Pancreas (tissue), 10 donors: ENCODE measurements at regions not wholly inside any gene's neighbourhood (a gene's known extent, or its start where the extent isn't known, plus 50 kb on each side); places are given as distances from the start of the nearest gene placed in this dataset.

Experiments
- ATAC-seq, 4 donors: fragments of 200-7000 bp; cut with Tn5 transposase; one replicate each; pipeline versions ENCODE4 v1.8.0 to v1.9.1; 2020; ENCODE audit warnings: mild to moderate bottlenecking in 4 of 4, moderate library complexity in 4 of 4
- DNase-seq, 6 donors: peaks; one replicate each; pipeline ENCODE4 v3.0.0-alpha.2; 2020
- FAIRE-seq: peaks from 2 replicates; lab custom pipeline; 2012; peaks lifted over from hg19 to GRCh38; lab: Jason Lieb, UNC
- H3K27ac ChIP-seq, 4 donors: fragments of 200-600 bp; sonication (generic); 1 replicate in 3 of 4; 2 replicates in 1 of 4; pipeline versions ENCODE4 v1.5.0 to v1.8.0; 2020
- H3K27me3 ChIP-seq, 4 donors: fragments of 200-600 bp; one replicate each; pipeline ENCODE4 v1.8.0; 2021
- H3K36me3 ChIP-seq, 3 donors: fragments of 200-600 bp; sonication (generic) in 1 of 3; one replicate each; pipeline versions ENCODE4 v1.5.0 to v1.8.0; 2020 to 2021
- H3K4me1 ChIP-seq, 3 donors: fragments of 200-600 bp; one replicate each; pipeline ENCODE4 v1.8.0; 2021
- H3K4me3 ChIP-seq, 4 donors: fragments of 200-600 bp; sonication (generic) in 2 of 4; one replicate each; pipeline versions ENCODE4 v1.5.0 to v1.8.0; 2020 to 2021
- H3K9me3 ChIP-seq, 4 donors: fragments of 200-600 bp; one replicate each; pipeline ENCODE4 v1.8.0; 2021
- WGBS, 2 donors: extraction: QIAGEN DNeasy Blood & Tissue Kit; methylation state at CpG; one replicate each; pipeline ENCODE4 v1.1.7; 2013; 5-methylcytosine and 5-hydroxymethylcytosine counted together
- intact Hi-C, 3 donors: fragments of 100-400 bp; cut with DNase I; formaldehyde crosslinking; loops; one replicate each; pipeline versions ENCODE4 v1.11.1 to v1.14.2; 2022
- TF ChIP-seq, protein P1 (sequence below), 4 donors: fragments of 200-600 bp; sonication (generic) in 3 of 4; IDR thresholded peaks; one replicate each; pipeline versions ENCODE4 v1.5.0 to v1.8.0; 2021; ENCODE audit warnings: antibody characterized with exemption in 4 of 4
- donor health status: healthy with polysubstance abuse.
- donor health status: DM: no; HTN: no; CAD: no; lungs with moderate emphysema.
- donor health status: DM: no; HTN: no; CAD: no.
- donor health status: control.
- donor health status: control.
- donor health status: Bipolar disorder and iron deficiency.
- donor health status: DM: yes; HTN: yes; CAD: no.
- donor health status: DM: no; HTN: no; CAD: no.
- donor health status: DM: no; HTN: no; CAD: no.
- donor health status: DM: yes; HTN: yes; CAD: no.

DNA sequence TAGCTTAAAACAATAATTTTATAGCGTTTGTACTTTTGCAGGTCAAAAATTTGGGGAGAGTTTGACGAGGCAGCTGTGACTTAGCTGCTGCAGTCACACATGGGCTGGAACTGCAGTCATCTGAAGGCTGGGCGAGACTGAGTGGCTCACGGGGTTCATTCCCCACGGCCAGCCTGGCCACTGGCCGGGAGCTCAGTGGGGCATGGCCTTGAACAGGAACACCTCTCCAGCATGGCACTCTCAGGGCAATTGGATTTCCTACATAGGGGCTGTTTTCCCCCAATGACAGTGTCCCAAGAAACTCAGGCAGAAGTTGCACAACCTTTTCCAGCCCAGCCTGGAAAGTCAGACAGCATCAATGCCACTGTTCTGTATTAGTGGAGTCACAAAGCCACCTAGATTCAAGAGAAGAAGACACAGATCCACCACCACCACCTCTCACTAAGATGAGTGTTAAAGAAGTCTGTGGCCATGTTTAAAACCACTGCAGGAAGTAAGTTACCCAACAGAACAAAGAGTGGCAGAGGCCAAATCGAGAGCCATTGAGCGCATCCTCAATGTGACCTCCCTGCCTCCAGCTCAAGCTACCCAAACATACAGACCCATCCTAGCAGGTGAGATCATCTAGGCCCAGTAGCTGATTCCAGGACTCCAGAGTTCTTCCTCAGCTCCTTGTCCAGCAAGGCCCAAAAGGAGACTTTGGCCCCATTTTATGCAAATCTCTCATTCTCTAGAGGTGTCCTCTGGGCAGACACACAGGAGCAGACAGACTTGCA lies 618.7 kb upstream of the CADM1 start:
- WGBS, 2 donors, result 68 to 74% methylated on average over 8 of the region's 8 CpGs
- TF ChIP-seq, protein P1, sequence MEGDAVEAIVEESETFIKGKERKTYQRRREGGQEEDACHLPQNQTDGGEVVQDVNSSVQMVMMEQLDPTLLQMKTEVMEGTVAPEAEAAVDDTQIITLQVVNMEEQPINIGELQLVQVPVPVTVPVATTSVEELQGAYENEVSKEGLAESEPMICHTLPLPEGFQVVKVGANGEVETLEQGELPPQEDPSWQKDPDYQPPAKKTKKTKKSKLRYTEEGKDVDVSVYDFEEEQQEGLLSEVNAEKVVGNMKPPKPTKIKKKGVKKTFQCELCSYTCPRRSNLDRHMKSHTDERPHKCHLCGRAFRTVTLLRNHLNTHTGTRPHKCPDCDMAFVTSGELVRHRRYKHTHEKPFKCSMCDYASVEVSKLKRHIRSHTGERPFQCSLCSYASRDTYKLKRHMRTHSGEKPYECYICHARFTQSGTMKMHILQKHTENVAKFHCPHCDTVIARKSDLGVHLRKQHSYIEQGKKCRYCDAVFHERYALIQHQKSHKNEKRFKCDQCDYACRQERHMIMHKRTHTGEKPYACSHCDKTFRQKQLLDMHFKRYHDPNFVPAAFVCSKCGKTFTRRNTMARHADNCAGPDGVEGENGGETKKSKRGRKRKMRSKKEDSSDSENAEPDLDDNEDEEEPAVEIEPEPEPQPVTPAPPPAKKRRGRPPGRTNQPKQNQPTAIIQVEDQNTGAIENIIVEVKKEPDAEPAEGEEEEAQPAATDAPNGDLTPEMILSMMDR (IDR thresholded peaks at IDR 0.05), result no peak
- Histone ChIP-seq H3K27me3 (no peaks in the 10 kb centered on the region), H3K27ac (no peak overlapping the region), H3K4me1 (no peaks in the 10 kb centered on the region), H3K4me3 (no peak overlapping the region), H3K36me3 (no peaks in the 10 kb centered on the region), H3K9me3 (no peaks in the 10 kb centered on the region)
- intact Hi-C loops, result no loop called here
- no peak for DNase-seq
- no peak for FAIRE-seq
- no peak for ATAC-seq

DNA sequence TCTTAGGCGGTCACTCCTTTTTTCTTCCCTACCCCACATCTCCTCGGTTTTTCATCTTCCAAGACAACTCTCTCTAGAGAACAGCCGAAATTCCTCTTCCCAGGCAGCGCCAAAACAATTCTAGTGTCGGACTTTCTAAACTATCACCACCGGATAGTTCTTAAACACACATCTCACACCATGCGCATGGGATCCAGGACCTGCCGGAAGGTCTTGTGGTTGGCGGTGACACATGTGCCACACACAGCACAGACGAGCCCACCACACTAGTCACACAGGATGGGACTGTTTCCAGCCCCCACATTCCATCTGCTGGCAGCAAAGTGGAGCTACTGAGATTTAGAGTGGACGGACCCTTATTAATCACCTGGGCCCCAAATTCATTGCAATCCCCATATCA lies 614.9 kb upstream of the CADM1 start:
- no peak for DNase-seq
- Histone ChIP-seq H3K4me1 (no peaks in the 10 kb centered on the region), H3K36me3 (no peaks in the 10 kb centered on the region), H3K27ac (no peak overlapping the region), H3K9me3 (no peaks in the 10 kb centered on the region), H3K4me3 (no peak overlapping the region), H3K27me3 (no peaks in the 10 kb centered on the region)
- TF ChIP-seq, protein P1 (IDR thresholded peaks at IDR 0.05), result no peak
- 75 to 87% methylated on average over 11 of the region's 11 CpGs for WGBS, 2 donors
- FAIRE-seq, result no peak
- intact Hi-C loops, result no loop called here
- ATAC-seq, result no peak

DNA sequence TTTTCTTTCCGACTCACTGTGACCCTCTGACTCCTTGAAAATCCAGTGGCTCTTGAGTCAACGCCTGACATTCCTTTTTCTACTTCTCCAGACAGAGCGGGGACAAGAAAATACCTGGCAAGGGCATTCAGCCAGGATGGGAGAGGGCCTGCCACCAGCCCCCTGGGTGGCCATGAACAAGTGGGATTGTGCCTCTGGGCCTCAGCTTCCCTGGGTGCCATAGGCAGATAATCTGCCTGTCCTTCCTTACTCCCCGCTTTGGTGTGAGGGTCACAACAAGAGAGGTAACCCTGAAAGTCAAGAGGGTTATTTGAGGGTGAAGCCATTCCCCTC lies 613.9 kb upstream of the CADM1 start:
- FAIRE-seq, result no peak
- TF ChIP-seq, protein P1 (IDR thresholded peaks at IDR 0.05), result no peak
- no peak for ATAC-seq
- H3K27ac ChIP-seq, result no peak overlapping the region
- H3K9me3 ChIP-seq, result no peaks in the 10 kb centered on the region
- H3K4me1 ChIP-seq, result no peaks in the 10 kb centered on the region
- H3K27me3 ChIP-seq, result no peaks in the 10 kb centered on the region
- no peak for DNase-seq
- H3K36me3 ChIP-seq, result no peaks in the 10 kb centered on the region
- H3K4me3 ChIP-seq, result no peak overlapping the region
- 48 to 57% methylated on average over 4 of the region's 4 CpGs for WGBS, 2 donors
- intact Hi-C loops, result no loop called here

DNA sequence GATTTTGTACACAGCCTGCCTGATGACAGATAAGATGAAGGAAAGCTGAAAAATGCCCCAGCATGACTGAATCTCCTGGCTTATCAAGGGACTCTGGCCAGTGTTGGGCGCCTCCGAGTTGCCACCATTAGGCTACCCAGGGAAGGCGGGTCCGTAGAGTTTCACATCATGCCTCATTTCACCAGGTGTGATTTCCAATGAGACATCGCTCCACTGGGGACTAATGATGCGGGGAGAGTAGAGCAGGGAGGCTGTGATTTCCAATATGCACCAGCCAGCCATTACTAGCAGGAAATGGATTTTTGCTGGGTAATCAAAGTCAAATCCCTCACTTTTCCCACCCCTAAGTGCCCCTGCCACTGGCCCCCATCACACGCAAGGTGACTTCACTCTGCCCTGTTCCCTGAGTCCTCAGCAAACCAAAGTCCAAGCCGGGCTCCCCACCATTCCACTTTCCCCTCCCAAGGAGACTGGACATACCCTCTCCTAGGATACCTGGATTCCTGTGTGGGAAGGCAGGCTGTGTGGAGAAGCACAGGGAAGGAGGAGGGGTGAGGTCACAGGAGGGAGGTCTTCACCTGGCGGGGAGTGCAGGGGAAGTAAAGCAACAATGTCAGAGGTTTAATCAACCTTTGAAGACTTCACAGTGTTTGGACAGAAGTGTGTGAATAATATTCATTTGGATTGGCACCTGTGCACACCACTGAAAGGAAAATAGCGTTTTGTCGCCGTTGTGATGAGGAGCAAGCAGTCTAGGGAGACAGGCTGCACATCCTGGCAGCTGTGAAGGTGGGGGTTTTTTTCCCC lies 613.3 kb upstream of the CADM1 start:
- no peaks in the 10 kb centered on the region for H3K36me3 ChIP-seq
- 60 to 61% methylated on average over 12 of the region's 12 CpGs for WGBS, 2 donors
- H3K4me3 ChIP-seq, result no peak overlapping the region
- ATAC-seq (no peak), DNase-seq (no peak), FAIRE-seq (no peak)
- H3K9me3 ChIP-seq, result no peaks in the 10 kb centered on the region
- H3K4me1 ChIP-seq, result no peaks in the 10 kb centered on the region
- TF ChIP-seq, protein P1 (IDR thresholded peaks at IDR 0.05), result no peak
- intact Hi-C loops, result no loop called here
- no peaks in the 10 kb centered on the region for H3K27me3 ChIP-seq
- no peak overlapping the region for H3K27ac ChIP-seq

DNA sequence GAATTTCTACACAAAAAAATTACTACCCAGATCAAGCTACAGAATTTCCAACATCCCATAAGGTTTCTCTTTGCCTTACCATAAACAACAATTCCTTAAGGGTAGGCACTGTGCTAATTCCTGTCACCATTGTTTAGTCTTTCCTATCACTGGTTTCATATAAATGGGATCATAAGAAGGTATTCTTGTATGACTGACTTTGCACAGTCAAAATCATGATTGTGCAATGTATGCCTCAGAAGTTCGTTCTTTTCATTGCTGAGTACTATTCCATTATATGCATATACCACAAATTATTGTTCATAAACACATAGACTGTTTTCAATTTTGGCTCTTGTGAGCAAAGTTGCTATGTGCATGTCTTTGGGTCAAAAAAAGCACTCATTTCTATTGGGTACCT lies 611.6 kb upstream of the CADM1 start:
- Histone ChIP-seq H3K4me3 (no peak overlapping the region), H3K9me3 (no peaks in the 10 kb centered on the region), H3K4me1 (no peaks in the 10 kb centered on the region), H3K27me3 (no peaks in the 10 kb centered on the region), H3K36me3 (no peaks in the 10 kb centered on the region), H3K27ac (no peak overlapping the region)
- FAIRE-seq (no peak), DNase-seq (no peak), ATAC-seq (no peak)
- 65 to 86% methylated on average over 1 of the region's 1 CpG for WGBS, 2 donors
- TF ChIP-seq, protein P1 (IDR thresholded peaks at IDR 0.05), result no peak
- intact Hi-C loops, result no loop called here
